ENCODE measurements at regions not wholly inside any gene's neighbourhood (a gene's known extent, or its start where the extent isn't known, plus 50 kb on each side); places are given as distances from the start of the nearest gene placed in this dataset.

DNA sequence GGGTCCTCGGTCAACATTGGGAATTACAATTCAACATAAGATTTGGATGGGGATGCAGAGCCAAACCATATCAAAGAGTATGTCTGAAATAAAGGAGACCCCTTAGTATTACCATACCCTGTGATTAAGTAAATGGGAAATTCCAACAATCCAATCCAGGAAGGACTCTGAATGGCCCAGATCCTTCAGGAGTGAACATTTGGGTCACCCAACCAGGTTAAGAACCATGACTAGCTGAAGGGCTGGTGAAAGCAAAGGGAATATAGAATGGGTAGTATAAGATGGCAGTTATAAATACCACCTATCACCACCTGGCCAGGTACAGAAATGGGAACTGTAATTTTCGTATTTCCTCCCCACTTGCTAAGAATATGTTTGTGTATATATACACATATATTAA, 114.4 kb upstream of the CCDC196 start:
- TF ChIP-seq EP300 (IDR thresholded peaks at IDR 0.05) (no peak), POLR2A (IDR thresholded peaks at IDR 0.05) (no peak)
